Activated naive CD4-positive, alpha-beta T cell treated with Interleukin-2 at 50 U/mL for 16 hours (primary cell): ENCODE measurements at regions not wholly inside any gene's neighbourhood (a gene's known extent, or its start where the extent isn't known, plus 50 kb on each side); places are given as distances from the start of the nearest gene placed in this dataset.

Experiments used
- DNase-seq: peaks from one replicate; pipeline ENCODE4 v3.0.0-alpha.2; 2020

DNA sequence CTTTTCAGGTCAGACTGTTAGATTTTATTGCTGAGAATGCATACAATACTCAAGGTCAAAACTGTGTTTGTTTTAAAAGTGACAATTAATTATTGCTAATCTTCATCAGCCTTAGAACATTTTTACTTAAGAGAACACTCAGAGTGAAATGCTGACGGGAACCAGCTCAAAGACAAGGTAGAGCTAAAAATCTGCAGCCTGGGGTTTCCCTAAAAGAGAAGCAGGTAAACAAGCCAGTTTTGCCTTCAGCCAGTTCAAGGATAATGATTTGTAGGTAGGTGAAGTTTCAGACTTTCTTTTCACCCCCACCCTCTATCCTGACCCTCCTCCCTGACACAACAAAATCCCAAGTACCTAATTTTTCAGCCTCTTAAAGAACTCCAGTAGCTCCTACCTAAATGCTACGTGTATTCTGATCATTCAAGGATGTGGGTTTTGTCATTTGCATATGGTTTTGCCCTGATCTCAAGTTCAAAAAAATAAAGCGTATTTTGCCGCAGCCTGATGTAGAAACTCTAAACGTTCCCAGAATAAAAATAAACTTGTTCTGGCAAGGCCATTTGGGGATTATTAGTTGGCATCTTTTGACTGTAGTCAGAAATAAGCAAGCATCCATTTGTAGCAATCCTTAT, 407.2 kb downstream of the EFNA5 start:
- DNase-seq, result no peak

DNA sequence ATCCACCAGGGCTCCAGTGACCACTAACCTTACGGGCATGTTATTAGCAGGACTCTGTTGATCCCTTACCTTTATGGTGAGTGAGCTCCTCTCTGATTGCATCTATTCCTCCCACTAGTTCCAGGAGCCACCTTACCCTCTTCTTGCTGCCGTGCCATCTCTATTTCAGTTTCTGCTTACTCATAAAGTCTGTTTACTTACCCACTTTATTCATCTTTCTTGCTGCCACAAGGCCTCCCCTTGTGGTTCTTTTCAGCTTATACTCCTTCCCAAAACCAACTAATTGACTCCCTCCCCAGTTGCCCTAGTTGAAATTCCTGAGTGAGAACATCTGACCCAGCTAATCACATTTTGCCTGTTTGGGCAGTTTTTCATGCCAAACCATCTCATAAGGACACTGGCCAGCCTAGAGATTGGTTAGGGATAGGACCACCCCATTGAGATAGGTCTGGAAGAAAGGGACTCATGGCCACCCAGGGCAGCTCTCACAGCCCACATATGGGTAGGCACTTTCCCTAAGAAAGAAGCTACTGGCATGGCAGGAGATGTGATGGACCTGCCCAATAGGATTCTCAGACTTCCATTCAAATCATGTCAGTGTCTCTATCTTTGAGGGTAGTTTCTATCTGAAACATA, 412.7 kb downstream of the EFNA5 start:
- DNase-seq, result no peak

DNA sequence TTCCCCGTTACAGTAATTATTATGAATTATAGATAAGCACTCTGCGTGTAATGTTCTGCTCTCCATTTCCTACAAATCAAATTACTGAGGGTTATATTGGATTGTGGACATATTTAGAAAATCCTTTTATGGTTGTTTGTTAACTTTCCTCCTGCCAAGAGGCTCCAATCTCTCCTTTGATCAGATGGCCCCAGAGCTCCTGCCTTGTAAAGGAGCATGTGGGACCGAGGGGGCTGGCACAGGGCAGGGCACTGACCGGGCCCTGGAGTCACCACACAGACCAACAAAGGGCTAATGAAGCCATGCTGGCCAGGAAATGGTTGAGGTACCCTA, 415.9 kb downstream of the EFNA5 start:
- DNase-seq, result no peak

DNA sequence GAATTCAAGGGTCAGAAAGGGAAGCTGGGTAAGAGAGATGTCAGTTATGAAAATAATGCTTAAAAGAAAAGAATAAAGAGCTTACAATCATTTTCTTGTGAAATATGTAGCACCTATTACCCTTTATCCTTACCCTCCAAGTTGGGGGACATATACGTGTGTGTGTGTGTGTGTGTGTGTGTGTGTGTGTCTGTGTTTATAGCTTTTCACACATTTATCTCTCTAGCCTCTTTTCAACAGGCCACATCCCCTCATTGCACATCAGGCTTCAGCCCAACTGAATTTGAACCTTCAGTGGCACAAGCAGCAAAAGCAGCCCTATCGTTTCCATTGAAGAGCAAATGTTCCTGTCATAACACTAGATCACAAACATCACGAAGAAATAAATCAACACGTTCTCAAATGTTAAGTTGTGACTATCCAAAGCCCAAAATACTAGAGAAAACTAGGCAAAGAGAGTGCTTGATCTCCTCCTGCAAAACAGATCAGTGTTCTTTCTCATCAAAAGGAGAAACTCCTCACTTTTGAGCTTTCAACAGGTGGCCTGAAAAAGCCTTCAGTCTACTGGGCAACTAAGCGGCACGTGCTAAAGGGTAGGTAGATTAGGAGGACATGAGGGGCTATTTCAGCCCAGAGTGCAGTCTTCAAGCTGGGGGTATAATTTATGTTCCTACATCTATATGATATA, 416.4 kb downstream of the EFNA5 start:
- no peak for DNase-seq

- no peak for DNase-seq
Measured at GRCh38 chr5:107253246-107253645, 417.5 kb downstream of the EFNA5 start.

GRCh38 chr5:107251151-107251550, 419.6 kb downstream of the EFNA5 start:
- DNase-seq, result no peak

DNA sequence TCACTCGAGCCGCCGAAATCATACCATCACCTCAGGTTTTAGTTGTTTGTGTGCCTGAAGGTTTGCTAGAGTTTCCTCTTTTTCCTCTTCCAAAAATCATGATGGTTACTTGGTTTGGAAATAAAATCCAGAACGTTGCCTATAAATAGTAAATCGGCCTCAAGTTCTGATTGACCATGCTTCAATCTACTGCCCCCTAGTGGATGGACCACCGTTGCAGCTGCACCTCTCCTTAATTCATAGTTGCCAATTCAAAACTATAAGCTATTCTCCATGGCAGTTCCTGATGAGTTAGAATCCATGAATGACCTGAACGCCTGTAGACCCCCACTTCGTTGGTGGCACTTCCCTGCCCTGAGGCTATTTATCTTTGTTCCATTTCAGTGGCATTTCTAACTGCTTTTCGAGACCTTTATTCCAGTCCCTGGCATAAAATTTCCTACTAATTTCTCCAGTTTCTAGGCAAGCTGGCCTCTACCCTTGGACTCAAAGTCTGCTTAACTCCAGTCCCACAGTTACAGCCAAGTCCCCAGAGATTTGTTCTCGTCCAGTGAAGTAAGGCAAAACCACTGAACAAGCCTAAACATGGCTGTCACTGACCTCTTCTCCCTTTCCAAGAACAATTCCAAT, 422.6 kb downstream of the EFNA5 start:
- peak; percentile 12 for DNase-seq

GRCh38 chr5:107247427-107247826, 423.3 kb downstream of the EFNA5 start:
- DNase-seq, result no peak

DNA sequence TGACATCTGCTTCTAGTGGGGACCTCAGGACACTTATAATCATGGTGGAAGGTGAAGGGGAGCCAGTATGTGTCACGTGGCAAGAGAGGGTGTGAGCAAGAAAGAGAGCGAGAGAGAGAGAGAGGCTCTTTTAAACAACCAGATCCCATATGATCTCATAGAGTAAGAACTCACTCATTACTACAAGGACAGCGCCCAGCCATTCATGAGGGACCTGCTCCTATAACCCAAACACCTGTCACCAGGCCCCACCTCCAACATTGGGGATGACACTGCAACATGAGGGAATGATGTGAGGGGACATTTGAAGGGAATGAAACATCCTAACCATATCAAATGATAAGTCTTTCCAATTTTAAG, 427.5 kb downstream of the EFNA5 start:
- no peak for DNase-seq

GRCh38 chr5:107242411-107243219, 428.1 kb downstream of the EFNA5 start:
- DNase-seq, result no peak

- no peak for DNase-seq
Measured at GRCh38 chr5:107241841-107242240, 428.9 kb downstream of the EFNA5 start.

DNA sequence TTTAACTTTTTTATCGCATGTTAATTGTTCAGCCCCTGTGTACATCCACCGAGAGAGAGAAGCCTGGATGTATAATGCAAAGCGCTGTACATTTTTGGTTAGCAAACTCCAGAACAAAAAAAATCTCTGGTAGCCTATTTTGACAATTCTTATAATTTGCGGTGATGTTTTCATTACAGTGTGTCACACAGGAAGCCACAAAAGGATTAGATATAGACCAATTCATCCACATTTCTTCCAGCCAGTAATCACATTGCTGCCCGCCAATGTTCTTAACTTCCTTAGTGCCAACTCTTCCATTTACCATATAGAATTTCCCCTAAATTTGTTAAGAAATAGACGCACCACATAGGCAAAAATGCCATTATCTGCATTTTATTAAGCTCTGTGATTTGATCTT, 435.6 kb downstream of the EFNA5 start:
- no peak for DNase-seq

DNA sequence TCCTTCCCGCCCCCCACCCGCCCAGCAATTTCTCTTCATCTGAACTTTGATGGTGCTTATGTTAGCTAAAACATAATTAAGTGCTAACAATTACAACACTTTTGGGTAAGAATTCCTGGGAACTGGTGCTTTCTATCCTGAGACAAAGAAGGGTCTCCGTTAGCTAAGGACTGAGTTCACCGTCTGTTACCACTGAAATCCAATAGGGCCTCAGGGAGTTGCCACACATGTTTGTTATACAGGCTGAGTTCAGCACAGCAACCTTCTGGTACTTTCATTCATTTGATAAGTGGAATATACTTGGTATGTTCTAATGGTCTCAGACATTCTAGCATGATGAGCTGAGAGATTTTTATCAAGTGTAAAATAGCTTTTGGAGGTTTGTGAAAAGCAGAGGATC, 437.9 kb downstream of the EFNA5 start:
- no peak for DNase-seq

DNA sequence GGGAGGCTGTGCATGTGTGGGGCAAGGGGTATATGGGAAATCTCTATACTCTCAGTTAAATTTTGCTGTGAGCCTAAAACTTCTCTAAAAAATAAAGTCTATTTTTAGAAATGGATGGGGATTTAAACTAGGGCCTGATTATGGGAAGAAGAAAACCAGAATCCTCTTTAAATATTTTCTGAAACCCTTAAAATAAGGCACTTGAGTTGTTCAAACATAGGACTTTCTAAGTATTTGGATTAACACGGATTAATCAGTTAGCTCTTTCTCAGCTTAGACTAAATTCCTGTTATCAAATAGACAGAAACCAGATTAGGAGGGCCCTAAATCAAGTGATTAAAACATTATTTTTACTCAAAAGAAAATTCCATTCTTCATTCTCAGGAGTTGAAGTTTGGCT, 438.4 kb downstream of the EFNA5 start:
- no peak for DNase-seq

DNA sequence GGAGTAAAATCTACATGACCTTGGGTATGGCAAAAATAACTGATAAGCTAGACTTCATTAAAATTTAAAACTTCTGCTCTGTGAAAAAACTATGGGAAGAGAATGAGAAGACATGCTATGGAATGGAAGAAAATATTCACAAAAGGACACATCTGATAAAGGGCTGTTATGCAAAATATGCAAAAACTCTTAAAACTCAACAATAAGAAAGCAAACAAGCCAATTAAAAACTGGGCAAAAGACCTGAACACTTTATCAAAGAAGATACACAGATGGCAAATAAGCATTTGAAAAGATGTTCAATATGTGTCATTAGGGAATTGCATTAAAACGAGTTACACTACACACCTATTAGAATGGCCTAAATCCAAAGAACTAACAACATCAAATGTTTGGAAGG, 439.5 kb downstream of the EFNA5 start:
- no peak for DNase-seq

- no peak for DNase-seq
Measured at GRCh38 chr5:107230367-107230766, 440.4 kb downstream of the EFNA5 start.

DNA sequence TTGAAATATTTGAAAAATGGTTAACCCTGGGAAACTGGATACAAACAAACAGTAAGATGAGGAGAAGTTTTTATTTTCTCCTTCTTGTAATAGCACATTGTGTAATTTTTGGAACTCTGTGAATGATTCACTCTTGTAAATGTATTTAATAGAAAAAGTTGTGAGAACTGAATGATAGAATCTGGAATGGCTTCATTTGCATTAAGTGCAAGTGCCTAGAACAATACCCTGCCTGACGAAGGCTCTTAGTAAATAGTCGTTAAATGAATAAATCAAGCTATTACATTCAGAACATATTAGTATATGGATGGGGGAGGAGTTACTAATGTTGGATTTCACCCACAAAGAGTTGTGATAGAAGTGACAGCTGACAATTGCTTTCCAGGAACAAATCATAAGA, 442.5 kb downstream of the EFNA5 start:
- no peak for DNase-seq

DNA sequence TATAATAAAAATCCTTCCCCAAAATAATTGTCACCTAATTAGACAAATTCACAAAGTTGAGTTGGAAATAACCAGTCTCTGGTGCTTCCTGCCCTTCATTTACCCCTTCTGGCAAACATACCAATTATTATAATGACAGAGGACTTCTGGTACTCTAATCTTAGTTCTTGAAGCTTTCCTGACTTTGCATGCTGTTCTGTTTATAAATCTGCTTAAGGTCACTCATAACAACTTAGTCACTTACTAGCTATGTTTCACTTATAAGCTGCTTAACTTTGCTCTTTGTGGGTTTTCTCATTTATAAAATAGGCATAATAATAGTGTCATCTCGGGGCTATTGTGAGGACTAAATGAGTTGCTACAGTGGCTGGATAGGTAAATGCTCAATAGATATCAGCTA, 446.5 kb downstream of the EFNA5 start:
- DNase-seq, result no peak

- no peak for DNase-seq
Measured at GRCh38 chr5:107223066-107223465, 447.7 kb downstream of the EFNA5 start.

GRCh38 chr5:107219993-107220392, 450.7 kb downstream of the EFNA5 start:
- no peak for DNase-seq

DNA sequence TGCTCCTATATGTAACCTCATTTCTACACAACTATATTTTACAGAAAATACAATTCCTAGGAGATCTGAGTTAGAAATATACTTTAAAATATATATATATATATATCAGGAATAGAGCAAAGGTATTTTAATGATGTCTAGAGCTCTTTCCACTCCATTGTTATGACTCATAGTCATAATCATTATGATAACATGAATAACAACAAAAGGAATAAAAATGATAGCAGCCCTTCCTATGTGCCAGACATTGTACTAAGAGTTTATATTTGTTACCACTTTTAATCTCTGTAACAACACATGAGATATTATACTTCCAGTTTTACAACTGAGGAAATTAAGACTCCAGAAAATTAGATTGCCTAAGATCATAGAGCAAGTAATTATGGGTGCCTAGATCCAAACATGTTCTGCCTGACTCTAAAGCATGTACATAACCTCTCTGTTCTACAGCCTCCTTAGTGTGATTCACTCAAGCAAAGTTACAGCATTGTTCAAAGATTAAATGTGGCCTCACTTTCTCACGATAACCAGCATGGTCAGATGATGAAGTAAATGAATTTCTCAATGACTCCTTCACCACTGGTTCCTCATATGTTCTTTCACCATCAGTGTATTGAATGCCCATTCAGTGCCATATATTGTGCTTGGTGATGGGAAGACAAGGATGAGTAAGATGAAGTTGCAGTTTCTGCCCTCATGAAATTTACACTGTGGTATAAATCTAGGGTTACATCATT, 452.1 kb downstream of the EFNA5 start:
- DNase-seq, result no peak

- DNase-seq, result no peak
Measured at GRCh38 chr5:107217721-107218130, 453.0 kb downstream of the EFNA5 start.

GRCh38 chr5:107216587-107216986, 454.1 kb downstream of the EFNA5 start:
- no peak for DNase-seq
